OCI-LY1 (cell line): ENCODE measurements at regions not wholly inside any gene's neighbourhood (a gene's known extent, or its start where the extent isn't known, plus 50 kb on each side); places are given as distances from the start of the nearest gene placed in this dataset.

ENCODE experiments used
- EZH2 ChIP-seq: fragments of 200-600 bp; sonication (generic), shearing (Covaris generic); IDR thresholded peaks from 2 replicates; pipeline ENCODE4 v1.8.0; 2017; ENCODE audit warnings: borderline replicate concordance, mixed run types, mild to moderate bottlenecking, antibody characterized with exemption, low read length, moderate library complexity, mixed read lengths
- TF ChIP-seq, protein P1 (sequence below): fragments of 200-600 bp; sonication (generic), shearing (Covaris generic); IDR thresholded peaks from 2 replicates; pipeline ENCODE4 v1.5.1; 2017; ENCODE audit warnings: mild to moderate bottlenecking, antibody characterized with exemption, low read length, moderate library complexity, mixed read lengths

DNA sequence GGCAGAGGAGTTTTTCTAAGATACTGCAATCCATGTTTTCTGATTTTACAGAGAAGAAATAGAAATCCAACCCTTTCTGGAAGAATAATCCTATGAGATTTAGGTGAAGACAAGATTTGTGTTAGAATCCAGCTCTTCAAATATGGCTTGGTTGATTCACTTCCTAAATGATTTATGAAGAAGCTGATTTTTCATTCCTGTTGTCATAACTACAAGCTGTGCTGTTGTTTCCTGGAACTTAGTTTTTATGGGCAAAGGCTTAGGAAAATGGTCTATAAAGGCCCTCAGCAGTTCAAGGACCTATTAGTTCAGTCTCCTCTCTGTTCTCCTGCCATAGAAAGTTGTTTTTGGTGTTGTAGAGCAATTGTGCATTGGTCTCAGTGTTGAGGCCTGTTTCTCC lies 174.2 kb upstream of the FAM20A start:
- TF ChIP-seq, protein P1, sequence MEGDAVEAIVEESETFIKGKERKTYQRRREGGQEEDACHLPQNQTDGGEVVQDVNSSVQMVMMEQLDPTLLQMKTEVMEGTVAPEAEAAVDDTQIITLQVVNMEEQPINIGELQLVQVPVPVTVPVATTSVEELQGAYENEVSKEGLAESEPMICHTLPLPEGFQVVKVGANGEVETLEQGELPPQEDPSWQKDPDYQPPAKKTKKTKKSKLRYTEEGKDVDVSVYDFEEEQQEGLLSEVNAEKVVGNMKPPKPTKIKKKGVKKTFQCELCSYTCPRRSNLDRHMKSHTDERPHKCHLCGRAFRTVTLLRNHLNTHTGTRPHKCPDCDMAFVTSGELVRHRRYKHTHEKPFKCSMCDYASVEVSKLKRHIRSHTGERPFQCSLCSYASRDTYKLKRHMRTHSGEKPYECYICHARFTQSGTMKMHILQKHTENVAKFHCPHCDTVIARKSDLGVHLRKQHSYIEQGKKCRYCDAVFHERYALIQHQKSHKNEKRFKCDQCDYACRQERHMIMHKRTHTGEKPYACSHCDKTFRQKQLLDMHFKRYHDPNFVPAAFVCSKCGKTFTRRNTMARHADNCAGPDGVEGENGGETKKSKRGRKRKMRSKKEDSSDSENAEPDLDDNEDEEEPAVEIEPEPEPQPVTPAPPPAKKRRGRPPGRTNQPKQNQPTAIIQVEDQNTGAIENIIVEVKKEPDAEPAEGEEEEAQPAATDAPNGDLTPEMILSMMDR: no peak
- TF ChIP-seq EZH2: no peak
